Neural progenitor cell (in vitro differentiated cells): ENCODE measurements at regions not wholly inside any gene's neighbourhood (a gene's known extent, or its start where the extent isn't known, plus 50 kb on each side); places are given as distances from the start of the nearest gene placed in this dataset.

Source experiments
- CTCF ChIP-seq: fragments of 200-600 bp; sonication (generic); IDR thresholded peaks from 2 replicates; pipeline ENCODE4 v1.5.1; 2017; ENCODE audit warnings: antibody characterized with exemption, mild to moderate bottlenecking
- EZH2 ChIP-seq: fragments of 200-600 bp; sonication (generic); IDR thresholded peaks from 2 replicates; pipeline ENCODE4 v1.6.1; 2017; ENCODE audit warnings: antibody characterized with exemption, mild to moderate bottlenecking, moderate library complexity
- EZH2phosphoT487 ChIP-seq: fragments of 200-600 bp; sonication (generic); IDR thresholded peaks from 2 replicates; pipeline ENCODE4 v1.6.1; 2017; ENCODE audit warnings: antibody characterized with exemption

- TF ChIP-seq CTCF, result no peak
- no peak for TF ChIP-seq EZH2
- no peak for TF ChIP-seq EZH2phosphoT487
Observed at GRCh38 chr6:147805155-147805554, 296.7 kb downstream of the SAMD5 start.
